ENCODE measurements at regions not wholly inside any gene's neighbourhood (a gene's known extent, or its start where the extent isn't known, plus 50 kb on each side); places are given as distances from the start of the nearest gene placed in this dataset.

DNA sequence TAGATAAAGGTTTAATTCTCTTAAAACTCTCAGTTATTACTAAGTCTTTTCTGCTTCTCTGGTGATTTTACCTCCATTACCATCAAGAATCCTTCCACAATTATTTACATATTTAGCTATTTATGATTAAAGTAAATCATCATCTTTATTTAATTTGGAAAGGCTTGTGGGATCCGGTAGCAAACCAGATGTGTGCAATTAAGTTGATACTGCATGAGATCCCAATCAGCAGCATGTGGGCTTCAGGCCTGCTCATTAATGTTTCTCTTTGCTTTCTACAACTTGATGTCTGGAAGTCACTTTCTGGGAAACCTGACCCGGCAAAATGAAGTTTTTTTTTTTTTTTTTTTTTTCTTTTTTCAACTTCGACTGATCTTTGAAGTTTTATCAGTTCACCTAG is 558.4 kb upstream of the ANO5 start:
- no peak for TF ChIP-seq POLR2AphosphoS5 (IDR thresholded peaks at IDR 0.05; ENCODE audit: low read depth, low read length)
- no peak for TF ChIP-seq POLR2A (IDR thresholded peaks at IDR 0.05; ENCODE audit: low read depth, low read length)
- no peak for TF ChIP-seq TAF1 (IDR thresholded peaks at IDR 0.05; ENCODE audit: low read depth, low read length)
- no peak for TF ChIP-seq PAX5 (IDR thresholded peaks at IDR 0.05; ENCODE audit: insufficient read depth, low read length, severe bottlenecking)
- no peak for TF ChIP-seq SPI1 (IDR thresholded peaks at IDR 0.05; ENCODE audit: low read depth, low read length)
- TF ChIP-seq POU2F2 (IDR thresholded peaks at IDR 0.05; ENCODE audit: low read depth, low read length): no peak
